ENCODE measurements at regions not wholly inside any gene's neighbourhood (a gene's known extent, or its start where the extent isn't known, plus 50 kb on each side); places are given as distances from the start of the nearest gene placed in this dataset.
"Not testable (repeated sequence)": the region's sequence is repeated elsewhere in the genome, so short reads cannot be mapped to it uniquely, and the experiment has no call there.

DNA sequence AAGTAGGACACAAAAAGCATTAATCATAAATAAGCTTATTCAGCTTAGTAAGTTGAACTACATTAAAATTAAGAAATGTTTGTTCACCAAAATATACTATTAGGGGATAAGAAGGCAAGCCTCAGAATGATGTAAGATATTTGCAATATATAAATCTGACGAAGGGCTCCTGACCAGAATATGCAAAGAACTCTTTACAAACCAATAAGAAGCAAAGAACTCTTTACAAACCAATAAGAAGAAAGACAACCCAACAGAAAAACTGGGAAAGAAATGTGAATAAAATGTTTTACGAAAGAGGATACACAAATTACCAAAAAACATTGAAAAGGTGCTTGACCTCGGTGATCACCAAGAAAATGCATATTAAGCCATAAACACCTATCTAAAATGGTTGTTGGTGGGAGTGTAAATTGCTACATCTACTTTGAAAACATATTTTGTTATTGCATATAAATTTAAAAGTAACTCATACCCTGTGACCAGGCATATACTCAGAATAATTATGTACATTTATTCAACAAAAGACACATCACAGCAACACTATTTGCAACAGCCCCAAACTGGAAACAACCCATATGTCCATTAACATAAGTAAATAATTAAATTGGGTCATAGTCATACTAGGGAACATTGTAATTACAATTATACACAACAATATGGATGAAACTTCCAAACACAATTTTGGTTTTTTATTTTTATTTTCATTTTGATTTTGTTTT is 83.3 kb upstream of the CTBP2 start:
- Histone ChIP-seq H3K36me3 (no peaks in the 10 kb centered on the region), H3K27me3 (peaks cover 0 to 25% (median 0%) of the 10 kb centered on the region in 4 donors), H3K4me3 (no peak overlapping the region), H3K27ac (no peak overlapping the region), H3K9me3 (peaks cover 0 to 7% (median under 1%) of the 10 kb centered on the region in 3 donors), H3K4me1 (no peaks in the 10 kb centered on the region)
- TF ChIP-seq, protein P1, sequence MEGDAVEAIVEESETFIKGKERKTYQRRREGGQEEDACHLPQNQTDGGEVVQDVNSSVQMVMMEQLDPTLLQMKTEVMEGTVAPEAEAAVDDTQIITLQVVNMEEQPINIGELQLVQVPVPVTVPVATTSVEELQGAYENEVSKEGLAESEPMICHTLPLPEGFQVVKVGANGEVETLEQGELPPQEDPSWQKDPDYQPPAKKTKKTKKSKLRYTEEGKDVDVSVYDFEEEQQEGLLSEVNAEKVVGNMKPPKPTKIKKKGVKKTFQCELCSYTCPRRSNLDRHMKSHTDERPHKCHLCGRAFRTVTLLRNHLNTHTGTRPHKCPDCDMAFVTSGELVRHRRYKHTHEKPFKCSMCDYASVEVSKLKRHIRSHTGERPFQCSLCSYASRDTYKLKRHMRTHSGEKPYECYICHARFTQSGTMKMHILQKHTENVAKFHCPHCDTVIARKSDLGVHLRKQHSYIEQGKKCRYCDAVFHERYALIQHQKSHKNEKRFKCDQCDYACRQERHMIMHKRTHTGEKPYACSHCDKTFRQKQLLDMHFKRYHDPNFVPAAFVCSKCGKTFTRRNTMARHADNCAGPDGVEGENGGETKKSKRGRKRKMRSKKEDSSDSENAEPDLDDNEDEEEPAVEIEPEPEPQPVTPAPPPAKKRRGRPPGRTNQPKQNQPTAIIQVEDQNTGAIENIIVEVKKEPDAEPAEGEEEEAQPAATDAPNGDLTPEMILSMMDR (IDR thresholded peaks at IDR 0.05) = no peak
- no peak for TF ChIP-seq POLR2A (IDR thresholded peaks at IDR 0.05)
- DNase-seq = no peak
- intact Hi-C loops (cut with DNase I) = no loop called here
- WGBS, 2 donors = 75 to 82% methylated on average over 3 of the region's 3 CpGs

DNA sequence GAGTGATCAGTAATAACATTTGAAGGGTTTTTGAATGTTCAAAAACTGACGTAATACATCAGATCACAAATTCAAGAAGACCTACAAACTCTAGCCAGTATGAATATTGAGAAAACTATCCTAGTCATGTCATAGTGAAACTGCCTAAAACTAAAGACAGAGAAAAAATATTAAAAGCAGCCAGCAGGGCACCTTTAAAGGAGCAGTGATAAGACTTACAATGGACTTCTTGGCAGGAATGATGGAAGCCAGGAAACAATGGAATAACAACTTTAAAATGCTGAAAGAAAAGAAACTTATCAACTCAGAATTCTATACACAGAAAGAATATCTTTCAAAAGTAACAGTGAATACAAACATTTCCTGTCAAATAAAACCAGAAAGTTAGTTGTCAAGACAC is 78.3 kb upstream of the CTBP2 start:
- Histone ChIP-seq H3K4me3 (no peak overlapping the region), H3K4me1 (no peaks in the 10 kb centered on the region), H3K36me3 (no peaks in the 10 kb centered on the region), H3K27me3 (peaks cover 0 to 6% (median 0%) of the 10 kb centered on the region in 4 donors), H3K9me3 (peaks cover 0 to 14% (median 5%) of the 10 kb centered on the region in 3 donors), H3K27ac (no peak overlapping the region)
- WGBS, 2 donors = 84 to 100% methylated on average over 1 of the region's 1 CpG
- intact Hi-C loops (cut with DNase I) = no loop called here
- DNase-seq = no peak
- TF ChIP-seq, protein P1 (IDR thresholded peaks at IDR 0.05) = no peak
- no peak for TF ChIP-seq POLR2A (IDR thresholded peaks at IDR 0.05)

DNA sequence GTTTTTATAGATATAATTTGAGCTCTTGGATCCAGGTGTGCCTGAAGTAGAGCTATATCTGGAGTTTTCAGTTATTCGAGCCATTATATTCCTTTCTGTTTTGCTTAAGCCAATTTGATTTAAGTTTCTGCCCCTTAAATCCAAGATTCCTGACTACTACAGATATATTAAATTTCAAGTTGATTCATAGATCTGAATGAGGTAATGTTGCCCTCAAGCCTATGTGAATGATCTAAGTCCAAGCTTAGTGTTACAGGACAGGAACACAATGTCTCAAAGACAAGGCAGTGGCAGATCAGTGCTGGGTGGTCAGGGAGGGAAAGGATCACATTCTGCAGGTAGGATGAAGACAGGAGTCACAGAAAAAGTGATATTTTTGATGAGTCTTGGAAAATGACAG is 75.7 kb upstream of the CTBP2 start:
- Histone ChIP-seq H3K4me1 (peaks cover 0 to 10% (median 0%) of the 10 kb centered on the region in 3 donors), H3K27me3 (peaks cover 0 to 6% (median 0%) of the 10 kb centered on the region in 4 donors), H3K36me3 (no peaks in the 10 kb centered on the region), H3K4me3 (no peak overlapping the region), H3K9me3 (peaks cover 0 to 14% (median 5%) of the 10 kb centered on the region in 3 donors), H3K27ac (no peak overlapping the region)
- TF ChIP-seq, protein P1 (IDR thresholded peaks at IDR 0.05) = no peak
- no peak for TF ChIP-seq POLR2A (IDR thresholded peaks at IDR 0.05)
- intact Hi-C loops (cut with DNase I) = no loop called here
- 92 to 100% methylated on average over 1 of the region's 1 CpG for WGBS, 2 donors
- no peak for DNase-seq

DNA sequence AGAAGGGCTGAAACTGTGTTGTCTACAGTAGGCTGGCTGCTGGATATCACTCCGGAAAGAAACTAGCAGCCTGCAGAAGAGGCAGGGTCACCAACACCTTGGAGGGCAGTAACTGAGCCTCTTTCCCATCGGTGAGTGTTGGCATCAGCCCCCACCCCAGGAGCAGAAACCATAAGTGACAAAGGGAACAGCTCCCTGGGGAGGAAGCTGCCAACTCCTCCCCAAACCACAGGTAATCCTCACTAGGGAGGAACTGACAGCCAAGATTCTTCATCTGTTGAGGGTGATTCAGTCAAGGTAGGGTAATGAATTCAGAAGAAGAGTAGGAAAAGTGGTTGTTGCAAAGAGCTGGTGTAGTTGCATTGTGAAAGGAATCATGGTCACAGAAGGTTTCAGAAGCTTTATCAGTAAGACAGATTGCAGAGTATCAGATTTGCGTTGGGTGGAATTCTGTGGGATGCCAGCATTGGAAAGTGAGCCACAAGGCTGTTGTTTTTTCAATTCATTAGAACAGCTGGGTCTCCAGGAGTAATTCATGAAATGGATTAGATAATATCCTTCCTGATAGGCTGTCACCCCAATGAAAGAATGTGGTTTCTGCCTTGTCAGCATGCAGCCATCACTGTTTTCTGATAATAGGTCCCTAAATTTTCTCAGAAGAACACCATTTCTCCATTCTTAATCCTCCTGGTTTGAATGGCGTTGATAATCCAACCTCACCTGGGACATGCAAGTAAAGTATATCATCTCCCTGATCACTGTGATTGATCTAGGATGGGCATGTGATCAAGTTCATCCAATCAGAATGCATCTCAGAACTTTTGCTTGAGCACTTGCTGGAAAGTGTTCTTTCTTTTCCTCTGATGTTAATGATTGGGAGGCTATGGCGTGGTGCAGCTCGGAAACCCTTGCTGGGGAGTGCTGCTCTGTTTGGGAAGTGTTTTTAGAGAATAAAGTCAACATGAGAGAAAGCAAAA is 75.0 kb upstream of the CTBP2 start:
- intact Hi-C loops (cut with DNase I) = no loop called here
- no peak for DNase-seq
- 76 to 85% methylated on average over 4 to 6 of the region's 6 CpGs for WGBS, 2 donors

DNA sequence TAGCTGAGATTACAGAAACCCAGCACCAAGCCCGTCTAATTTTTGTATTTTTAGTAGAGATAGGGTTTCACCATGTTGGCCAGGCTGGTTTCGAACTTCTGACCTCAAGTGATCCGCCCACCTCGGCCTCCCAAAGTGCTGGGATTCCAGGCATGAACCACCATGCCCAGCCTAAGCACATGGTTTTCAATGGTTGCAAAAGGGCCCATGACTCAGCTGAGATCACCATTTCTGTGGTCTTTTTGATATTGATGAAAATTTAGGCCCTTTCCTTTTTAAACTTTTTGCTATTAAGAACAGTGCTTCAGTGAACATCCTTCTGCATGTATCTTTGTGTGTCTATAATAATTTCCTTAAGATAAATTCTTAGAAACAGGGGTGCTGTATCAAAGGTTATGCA is 74.2 kb upstream of the CTBP2 start:
- H3K36me3 ChIP-seq; DNase-seq; H3K27me3 ChIP-seq; intact Hi-C loops (cut with DNase I); H3K27ac ChIP-seq; H3K4me3 ChIP-seq: not testable (repeated sequence)
- WGBS, 2 donors = 67 to 79% methylated on average over 4 of the region's 4 CpGs
- Histone ChIP-seq H3K9me3 (peaks cover 0 to 14% (median 5%) of the 10 kb centered on the region in 3 donors), H3K4me1 (peaks cover 0 to 13% (median 0%) of the 10 kb centered on the region in 3 donors)

More for the DNA sequence above, 75.0 kb upstream of the CTBP2 start:
- Histone ChIP-seq H3K4me3 (no peak overlapping the region), H3K4me1 (peaks cover 0 to 13% (median 0%) of the 10 kb centered on the region in 3 donors), H3K36me3 (no peaks in the 10 kb centered on the region), H3K27me3 (peaks cover 0 to 6% (median 0%) of the 10 kb centered on the region in 4 donors), H3K9me3 (peaks cover 0 to 14% (median 5%) of the 10 kb centered on the region in 3 donors), H3K27ac (no peak overlapping the region)
- TF ChIP-seq, protein P1 (IDR thresholded peaks at IDR 0.05) = no peak
- TF ChIP-seq POLR2A (IDR thresholded peaks at IDR 0.05) = no peak

All from esophagus squamous epithelium (tissue), 5 donors.